Loucy (cell line): ENCODE measurements at regions not wholly inside any gene's neighbourhood (a gene's known extent, or its start where the extent isn't known, plus 50 kb on each side); places are given as distances from the start of the nearest gene placed in this dataset.

ENCODE experiments used
- EZH2phosphoT487 ChIP-seq: fragments of 200-600 bp; IDR thresholded peaks from 2 replicates; pipeline ENCODE4 v1.6.1; 2018; ENCODE audit warnings: antibody characterized with exemption, mild to moderate bottlenecking, moderate library complexity, borderline replicate concordance
- TF ChIP-seq, protein P1 (sequence below): fragments of 200-600 bp; sonication (generic); conservative IDR thresholded peaks from 2 replicates; pipeline ENCODE4 v1.5.1; 2014; ENCODE audit warnings: mild to moderate bottlenecking, antibody characterized with exemption, low read length

DNA sequence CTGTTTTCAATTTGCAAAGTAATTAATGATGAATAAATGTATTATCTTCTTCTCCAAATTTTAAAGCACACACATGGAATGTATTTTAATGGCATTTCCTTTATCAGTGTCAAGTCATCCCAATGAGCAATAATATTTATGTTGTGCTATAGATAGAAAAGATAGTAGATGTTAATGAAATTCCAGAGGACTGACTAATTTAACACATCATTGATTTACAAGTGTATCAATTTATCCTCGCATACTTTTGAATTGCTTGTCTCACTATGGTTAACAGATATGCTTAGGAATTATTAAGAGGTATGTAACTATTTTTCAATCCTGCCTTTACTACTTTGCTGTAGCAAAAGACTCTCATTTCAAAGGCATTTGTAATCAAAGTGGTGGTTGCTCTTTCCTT lies 842.9 kb downstream of the SLC6A15 start:
- TF ChIP-seq, protein P1, sequence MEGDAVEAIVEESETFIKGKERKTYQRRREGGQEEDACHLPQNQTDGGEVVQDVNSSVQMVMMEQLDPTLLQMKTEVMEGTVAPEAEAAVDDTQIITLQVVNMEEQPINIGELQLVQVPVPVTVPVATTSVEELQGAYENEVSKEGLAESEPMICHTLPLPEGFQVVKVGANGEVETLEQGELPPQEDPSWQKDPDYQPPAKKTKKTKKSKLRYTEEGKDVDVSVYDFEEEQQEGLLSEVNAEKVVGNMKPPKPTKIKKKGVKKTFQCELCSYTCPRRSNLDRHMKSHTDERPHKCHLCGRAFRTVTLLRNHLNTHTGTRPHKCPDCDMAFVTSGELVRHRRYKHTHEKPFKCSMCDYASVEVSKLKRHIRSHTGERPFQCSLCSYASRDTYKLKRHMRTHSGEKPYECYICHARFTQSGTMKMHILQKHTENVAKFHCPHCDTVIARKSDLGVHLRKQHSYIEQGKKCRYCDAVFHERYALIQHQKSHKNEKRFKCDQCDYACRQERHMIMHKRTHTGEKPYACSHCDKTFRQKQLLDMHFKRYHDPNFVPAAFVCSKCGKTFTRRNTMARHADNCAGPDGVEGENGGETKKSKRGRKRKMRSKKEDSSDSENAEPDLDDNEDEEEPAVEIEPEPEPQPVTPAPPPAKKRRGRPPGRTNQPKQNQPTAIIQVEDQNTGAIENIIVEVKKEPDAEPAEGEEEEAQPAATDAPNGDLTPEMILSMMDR: no peak
- no peak for TF ChIP-seq EZH2phosphoT487
